H9 (cell line): ENCODE measurements at regions not wholly inside any gene's neighbourhood (a gene's known extent, or its start where the extent isn't known, plus 50 kb on each side); places are given as distances from the start of the nearest gene placed in this dataset.

ENCODE experiments used
- DNase-seq: peaks from one replicate; pipeline ENCODE4 v3.0.0-alpha.2; 2017
- H2AFZ ChIP-seq: one replicate; pipeline ENCODE4 v1.6.1; 2013; ENCODE audit warnings: mild to moderate bottlenecking, low read length, control low read depth, moderate library complexity
- H2AK5ac ChIP-seq: 2 replicates; pipeline ENCODE4 v1.6.1; 2013; ENCODE audit warnings: low read length, control low read depth, mixed read lengths; ENCODE audit not compliant: insufficient read length
- H2BK120ac ChIP-seq: one replicate; pipeline ENCODE4 v1.6.1; 2013; ENCODE audit warnings: low read depth, mild to moderate bottlenecking, low read length, control low read depth, inconsistent platforms; ENCODE audit not compliant: poor library complexity, severe bottlenecking
- H2BK12ac ChIP-seq: 2 replicates; pipeline ENCODE4 v1.6.1; 2013; ENCODE audit warnings: low read length, control low read depth, mixed read lengths, low read depth; ENCODE audit not compliant: insufficient read length
- H2BK15ac ChIP-seq: 2 replicates; pipeline ENCODE4 v1.6.1; 2013; ENCODE audit warnings: low read depth, low read length, control low read depth
- H2BK20ac ChIP-seq: one replicate; pipeline ENCODE4 v1.6.1; 2013; ENCODE audit warnings: low read depth, mild to moderate bottlenecking, low read length, control low read depth, inconsistent platforms; ENCODE audit not compliant: poor library complexity, severe bottlenecking
- H2BK5ac ChIP-seq: 2 replicates; pipeline ENCODE4 v1.6.1; 2013; ENCODE audit warnings: low read length, control low read depth, mixed read lengths; ENCODE audit not compliant: insufficient read length
- H3K14ac ChIP-seq: 2 replicates; pipeline ENCODE4 v1.6.1; 2013; ENCODE audit warnings: low read length, control low read depth; ENCODE audit not compliant: insufficient read depth
- H3K18ac ChIP-seq: 2 replicates; pipeline ENCODE4 v1.6.1; 2013; ENCODE audit warnings: low read depth, mild to moderate bottlenecking, mixed read lengths, low read length, control low read depth; ENCODE audit not compliant: insufficient read length
- H3K23ac ChIP-seq: 2 replicates; pipeline ENCODE4 v1.6.1; 2013; ENCODE audit warnings: low read length, control low read depth, mixed read lengths, low read depth; ENCODE audit not compliant: insufficient read length
- H3K23me2 ChIP-seq: 2 replicates; pipeline ENCODE4 v1.6.1; 2013; ENCODE audit warnings: low read depth, mild to moderate bottlenecking, mixed read lengths, low read length, control low read depth; ENCODE audit not compliant: insufficient read length, poor library complexity, severe bottlenecking
- H3K27ac ChIP-seq: 2 replicates; pipeline ENCODE4 v1.5.1; 2013; ENCODE audit warnings: low read length, control low read depth, mixed read lengths, low read depth; ENCODE audit not compliant: insufficient read length
- H3K27me3 ChIP-seq: 2 replicates; pipeline ENCODE4 v1.6.1; 2013; ENCODE audit warnings: low read length, control low read depth, inconsistent platforms; ENCODE audit not compliant: insufficient read depth
- H3K4ac ChIP-seq: 2 replicates; pipeline ENCODE4 v1.6.1; 2013; ENCODE audit warnings: low read depth, mild to moderate bottlenecking, control low read depth, inconsistent platforms, low read length, moderate library complexity
- H3K4me1 ChIP-seq: 2 replicates; pipeline ENCODE4 v1.6.1; 2013; ENCODE audit warnings: low read length, control low read depth, inconsistent platforms; ENCODE audit not compliant: insufficient read depth
- H3K4me2 ChIP-seq: 2 replicates; pipeline ENCODE4 v1.6.1; 2013; ENCODE audit warnings: low read length, control low read depth, mixed read lengths; ENCODE audit not compliant: insufficient read length, insufficient read depth
- H3K56ac ChIP-seq: 2 replicates; pipeline ENCODE4 v1.6.1; 2013; ENCODE audit warnings: low read depth, mild to moderate bottlenecking, mixed read lengths, low read length, control low read depth; ENCODE audit not compliant: insufficient read length
- H3K79me1 ChIP-seq: 2 replicates; pipeline ENCODE4 v1.6.1; 2013; ENCODE audit warnings: low read depth, mild to moderate bottlenecking, moderate library complexity, low read length, control low read depth, inconsistent platforms; ENCODE audit not compliant: insufficient read depth, poor library complexity, severe bottlenecking
- H3K79me2 ChIP-seq: 2 replicates; pipeline ENCODE4 v1.6.1; 2013; ENCODE audit warnings: low read length, control low read depth, inconsistent platforms; ENCODE audit not compliant: insufficient read depth
- H3K9ac ChIP-seq: 2 replicates; pipeline ENCODE4 v1.6.1; 2013; ENCODE audit warnings: low read length, control low read depth, mixed read lengths; ENCODE audit not compliant: insufficient read length; ENCODE audit errors: extremely low read depth
- H3K9me3 ChIP-seq: one replicate; pipeline ENCODE4 v1.6.1; 2013; ENCODE audit warnings: low read depth, low read length, inconsistent platforms; ENCODE audit not compliant: control insufficient read depth
- H3T11ph ChIP-seq: one replicate; pipeline ENCODE4 v1.6.1; 2013; ENCODE audit warnings: mild to moderate bottlenecking, low read length, control low read depth, inconsistent platforms
- H4K20me1 ChIP-seq: one replicate; pipeline ENCODE4 v1.6.1; 2013; ENCODE audit not compliant: control insufficient read depth, insufficient read length, insufficient read depth
- H4K5ac ChIP-seq: 2 replicates; pipeline ENCODE4 v1.6.1; 2013; ENCODE audit warnings: low read depth, mild to moderate bottlenecking, mixed read lengths, low read length, control low read depth; ENCODE audit not compliant: insufficient read length
- H4K8ac ChIP-seq: replicated peaks from 2 replicates; pipeline ENCODE4 v1.6.1; 2013; ENCODE audit warnings: low read length, control low read depth, mixed read lengths, low read depth; ENCODE audit not compliant: insufficient read length
- H4K91ac ChIP-seq: 2 replicates; pipeline ENCODE4 v1.6.1; 2013; ENCODE audit warnings: low read depth, mild to moderate bottlenecking, moderate library complexity, mixed read lengths, low read length, control low read depth; ENCODE audit not compliant: insufficient read length
- H3K27ac Mint-ChIP-seq, 3 experiments: 2 replicates in 2 of 3; 3 replicates in 1 of 3; pipeline ENCODE4 v1.8.0; 2020 to 2021; ENCODE audit warnings: mixed read lengths in 3 of 3, mild to moderate bottlenecking in 1 of 3, moderate library complexity in 1 of 3
- H3K27me3 Mint-ChIP-seq: 2 replicates; pipeline ENCODE4 v1.8.0; 2021; ENCODE audit warnings: low read depth, mild to moderate bottlenecking, moderate library complexity, mixed read lengths
- H3K36me3 Mint-ChIP-seq, 3 experiments: 2 replicates in 2 of 3; 3 replicates in 1 of 3; pipeline ENCODE4 v1.8.0; 2020 to 2021; ENCODE audit warnings: low read depth in 3 of 3, mixed read lengths in 3 of 3; ENCODE audit not compliant: insufficient read depth in 1 of 3
- H3K4me1 Mint-ChIP-seq, 2 experiments: 2 replicates each; pipeline ENCODE4 v1.8.0; 2020; ENCODE audit warnings: mixed read lengths in 2 of 2
- H3K4me3 Mint-ChIP-seq, 2 experiments: 2 replicates in 1 of 2; 3 replicates in 1 of 2; pipeline ENCODE4 v1.8.0; 2020 to 2021; ENCODE audit warnings: mild to moderate bottlenecking in 2 of 2, mixed read lengths in 2 of 2, moderate library complexity in 1 of 2
- H3K9me3 Mint-ChIP-seq, 2 experiments: 2 replicates in 1 of 2; 3 replicates in 1 of 2; pipeline ENCODE4 v1.8.0; 2020; ENCODE audit warnings: mild to moderate bottlenecking in 2 of 2, mixed read lengths in 2 of 2, moderate library complexity in 1 of 2
- CTCF ChIP-seq: fragments of 200-600 bp; sonication (generic); conservative IDR thresholded peaks from 3 replicates; pipeline ENCODE4 v1.8.0; 2021; ENCODE audit warnings: antibody characterized with exemption, mild to moderate bottlenecking
- WGBS: extraction: QIAGEN DNeasy Blood & Tissue Kit; methylation state at CpG from one replicate; pipeline ENCODE4 v1.1.7; 2013; ENCODE audit warnings: missing lambda C conversion rate, low lambda C conversion rate, mixed read lengths; ENCODE audit not compliant: insufficient read length; ENCODE audit errors: extremely low coverage; 5-methylcytosine and 5-hydroxymethylcytosine counted together

- H3K56ac ChIP-seq = no peak overlapping the region
- no peak overlapping the region for H3K4me3 Mint-ChIP-seq
- no peak overlapping the region for H3K14ac ChIP-seq
- no peak overlapping the region for H2BK120ac ChIP-seq
- no peaks in the 10 kb centered on the region for H3K79me1 ChIP-seq
- no peak overlapping the region for H4K91ac ChIP-seq
- no peak overlapping the region for H2AK5ac ChIP-seq
- no peak overlapping the region for H3K23ac ChIP-seq
- no peak overlapping the region for H2BK5ac ChIP-seq
- H3K27ac ChIP-seq = no peak overlapping the region
- H3K27ac Mint-ChIP-seq = no peak overlapping the region
- no peaks in the 10 kb centered on the region for H3K4me1 ChIP-seq
- no peaks in the 10 kb centered on the region for H4K20me1 ChIP-seq
- no peak overlapping the region for H4K8ac ChIP-seq
- no peaks in the 10 kb centered on the region; the same call in 1 of the 2 replicates for H3K27me3 ChIP-seq
- peaks cover 34 to 55% of the 10 kb centered on the region in 2 experiments for H3K9me3 Mint-ChIP-seq
- no peak overlapping the region for H3K4me2 ChIP-seq
- peaks cover 7 to 22% (median 9%) of the 10 kb centered on the region in 3 experiments; a peak in 6 of 7 replicates for H3K36me3 Mint-ChIP-seq
- no CpG with 5 or more reads among the region's 5 CpGs for WGBS
- no peak overlapping the region for H4K5ac ChIP-seq
- H3K79me2 ChIP-seq = no peaks in the 10 kb centered on the region
- TF ChIP-seq CTCF = no peak
- no peak for DNase-seq
- H2BK12ac ChIP-seq = no peak overlapping the region
- H3K9ac ChIP-seq = no peak overlapping the region
- H3K27me3 Mint-ChIP-seq = peaks cover 4% of the 10 kb centered on the region
- no peak overlapping the region for H3K18ac ChIP-seq
- H3K4me1 Mint-ChIP-seq = peaks cover 6% of the 10 kb centered on the region in 2 experiments
- H2BK15ac ChIP-seq = no peak overlapping the region
- H3K23me2 ChIP-seq = no peaks in the 10 kb centered on the region
- no peak overlapping the region for H2AFZ ChIP-seq
- no peak overlapping the region for H3K4ac ChIP-seq
- no peak overlapping the region for H3T11ph ChIP-seq
- H3K9me3 ChIP-seq = peaks cover 24% of the 10 kb centered on the region
- H2BK20ac ChIP-seq = no peak overlapping the region
These were observed 320.9 kb downstream of the IRX2 start for GRCh38 chr5:2430606-2431005.
